ENCODE measurements at regions not wholly inside any gene's neighbourhood (a gene's known extent, or its start where the extent isn't known, plus 50 kb on each side); places are given as distances from the start of the nearest gene placed in this dataset.

- DNase-seq: no peak
- TF ChIP-seq CTCF (IDR thresholded peaks at IDR 0.05; ENCODE audit: low read depth, low read length): no peak
- H3K9me3 ChIP-seq (ENCODE audit: severe bottlenecking): no peaks in the 10 kb centered on the region
Measured at GRCh38 chr1:209240351-209240750, 343.2 kb upstream of the CAMK1G start.

GRCh38 chr1:209241487-209241886 is 342.0 kb upstream of the CAMK1G start:
- H3K27ac ChIP-seq: no peak overlapping the region
- peaks cover 35% of the 10 kb centered on the region for H3K27me3 ChIP-seq (ENCODE audit: insufficient read depth, low read depth, severe bottlenecking)
- H3K4me3 ChIP-seq (ENCODE audit: low read depth, low read length): no peak overlapping the region
- no peaks in the 10 kb centered on the region for H3K36me3 ChIP-seq
- DNase-seq: no peak
- no peaks in the 10 kb centered on the region for H3K9me3 ChIP-seq (ENCODE audit: severe bottlenecking)
- TF ChIP-seq CTCF (IDR thresholded peaks at IDR 0.05; ENCODE audit: low read depth, low read length): no peak

More at GRCh38 chr1:209240351-209240750, 343.2 kb upstream of the CAMK1G start:
- Histone ChIP-seq H3K27me3 (ENCODE audit: insufficient read depth, low read depth, severe bottlenecking) (peaks cover 37% of the 10 kb centered on the region), H3K36me3 (no peaks in the 10 kb centered on the region), H3K27ac (no peak overlapping the region), H3K4me3 (ENCODE audit: low read depth, low read length) (no peak overlapping the region)

- no peak overlapping the region for H3K4me3 ChIP-seq (ENCODE audit: low read depth, low read length)
- peak; percentile 78 for TF ChIP-seq CTCF (IDR thresholded peaks at IDR 0.05; ENCODE audit: low read depth, low read length)
- H3K27me3 ChIP-seq (ENCODE audit: insufficient read depth, low read depth, severe bottlenecking): peaks cover 6% of the 10 kb centered on the region
- peak; percentile 55 for DNase-seq
- H3K9me3 ChIP-seq (ENCODE audit: severe bottlenecking): no peaks in the 10 kb centered on the region
- no peak overlapping the region for H3K27ac ChIP-seq
- H3K36me3 ChIP-seq: no peaks in the 10 kb centered on the region
Measured at GRCh38 chr1:209248649-209249279, 334.8 kb upstream of the CAMK1G start.

GRCh38 chr1:209249280-209249670 is 334.2 kb upstream of the CAMK1G start:
- no peak for DNase-seq
- Histone ChIP-seq H3K4me3 (ENCODE audit: low read depth, low read length) (no peak overlapping the region), H3K9me3 (ENCODE audit: severe bottlenecking) (no peaks in the 10 kb centered on the region), H3K27me3 (ENCODE audit: insufficient read depth, low read depth, severe bottlenecking) (peaks cover 11% of the 10 kb centered on the region), H3K36me3 (no peaks in the 10 kb centered on the region), H3K27ac (no peak overlapping the region)
- TF ChIP-seq CTCF (IDR thresholded peaks at IDR 0.05; ENCODE audit: low read depth, low read length): no peak

GRCh38 chr1:209249785-209250440 is 333.6 kb upstream of the CAMK1G start:
- TF ChIP-seq CTCF (IDR thresholded peaks at IDR 0.05; ENCODE audit: low read depth, low read length): no peak
- Histone ChIP-seq H3K27ac (no peak overlapping the region), H3K27me3 (ENCODE audit: insufficient read depth, low read depth, severe bottlenecking) (peaks cover 15% of the 10 kb centered on the region), H3K4me3 (ENCODE audit: low read depth, low read length) (no peak overlapping the region), H3K36me3 (no peaks in the 10 kb centered on the region), H3K9me3 (ENCODE audit: severe bottlenecking) (no peaks in the 10 kb centered on the region)
- DNase-seq: no peak

All from WERI-Rb-1 (cell line).